ENCODE measurements at regions not wholly inside any gene's neighbourhood (a gene's known extent, or its start where the extent isn't known, plus 50 kb on each side); places are given as distances from the start of the nearest gene placed in this dataset.
"Not testable (repeated sequence)": the region's sequence is repeated elsewhere in the genome, so short reads cannot be mapped to it uniquely, and the experiment has no call there.

DNA sequence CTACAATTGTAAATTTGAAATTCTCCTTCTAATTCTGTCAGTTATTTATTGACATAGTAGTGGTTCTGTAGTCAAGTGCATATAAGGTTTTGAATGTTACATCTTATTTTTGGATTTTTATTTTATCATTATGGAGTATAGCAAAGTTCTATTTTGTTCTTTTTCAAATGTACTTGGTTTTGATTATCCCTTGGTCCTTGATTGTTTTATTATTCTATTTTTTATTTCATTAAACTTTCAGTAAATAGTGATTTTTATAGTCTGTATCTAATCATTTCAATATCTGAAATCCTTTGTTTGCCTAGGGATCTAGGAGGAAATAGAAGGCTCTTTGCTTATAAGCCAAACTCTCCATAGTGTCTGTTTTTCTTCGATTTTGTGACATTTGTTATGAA, 87.8 kb downstream of the HFE start:
- DNase-seq: no peak

DNA sequence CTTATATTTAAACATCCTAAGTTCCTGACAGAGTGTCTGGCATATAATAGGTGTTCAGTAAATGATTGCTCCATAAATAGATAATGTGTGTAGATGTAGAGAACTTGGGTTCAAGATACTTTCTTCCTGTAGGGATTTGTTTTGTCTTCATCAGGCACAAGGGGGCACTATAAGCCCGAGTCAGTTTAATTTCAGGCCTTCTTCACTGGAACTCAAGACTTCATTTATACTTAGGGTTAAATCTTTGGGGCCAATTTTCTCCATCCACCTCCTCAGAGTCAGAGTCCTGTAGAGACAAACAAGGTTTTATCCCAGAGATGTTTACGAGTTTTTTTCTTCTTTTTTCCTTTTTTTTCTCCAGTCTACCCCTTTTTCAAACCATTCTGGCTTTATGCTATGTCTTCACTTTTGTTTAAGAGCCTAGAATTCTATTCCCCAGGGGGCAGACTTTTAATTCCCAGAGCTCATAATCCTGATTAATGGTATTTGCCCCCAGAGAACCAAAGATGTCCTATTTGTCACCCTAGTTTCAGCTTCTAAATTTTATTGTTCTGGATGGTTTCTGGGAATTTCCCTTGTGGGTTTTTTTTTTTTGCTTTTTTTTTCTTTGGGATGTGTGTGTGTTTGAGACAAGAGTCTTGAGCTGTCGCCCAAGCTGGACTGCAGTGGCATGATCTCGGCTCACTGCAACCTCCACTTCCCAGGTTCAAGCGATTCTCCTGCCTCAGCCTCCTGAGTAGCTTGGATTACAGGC, 88.4 kb downstream of the HFE start:
- no peak for DNase-seq

DNA sequence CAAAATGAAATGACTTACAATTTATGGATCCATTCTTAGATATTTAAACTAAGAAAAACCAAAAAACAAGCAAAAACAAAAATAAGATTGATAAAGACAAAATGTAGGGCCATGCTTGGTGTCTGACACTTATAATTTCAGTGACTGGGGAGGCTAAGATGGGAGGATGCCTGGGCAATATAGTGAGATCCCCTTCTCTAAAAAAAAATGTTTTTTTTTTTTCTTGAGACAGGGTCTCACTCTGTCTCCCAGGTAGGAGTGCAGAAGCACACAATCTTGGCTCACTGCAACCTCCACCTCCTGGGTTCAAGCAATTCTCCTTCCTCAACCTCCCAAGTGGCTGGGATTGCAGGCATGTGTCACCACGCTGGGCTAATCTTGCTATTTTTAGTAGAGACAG, 92.4 kb downstream of the HFE start:
- no peak for DNase-seq

DNA sequence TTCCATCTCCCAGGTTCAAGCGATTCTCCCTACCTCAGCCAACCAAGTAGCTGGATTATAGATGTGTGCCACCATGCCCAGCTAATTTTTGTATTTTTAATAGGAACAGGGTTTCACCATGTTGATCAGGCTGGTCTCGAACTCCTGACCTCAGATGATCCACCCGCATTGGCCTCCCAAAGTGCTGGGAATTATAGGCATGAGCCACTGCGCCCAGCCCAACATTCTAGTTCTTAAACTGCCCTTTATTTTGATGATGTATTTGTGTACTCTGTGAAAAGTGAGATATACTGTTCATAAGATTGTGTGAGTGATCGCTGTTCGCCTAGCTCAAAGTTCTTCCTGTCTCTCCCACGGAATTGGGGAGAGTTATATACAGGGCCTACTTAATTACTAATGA, 93.1 kb downstream of the HFE start:
- no peak for DNase-seq

DNA sequence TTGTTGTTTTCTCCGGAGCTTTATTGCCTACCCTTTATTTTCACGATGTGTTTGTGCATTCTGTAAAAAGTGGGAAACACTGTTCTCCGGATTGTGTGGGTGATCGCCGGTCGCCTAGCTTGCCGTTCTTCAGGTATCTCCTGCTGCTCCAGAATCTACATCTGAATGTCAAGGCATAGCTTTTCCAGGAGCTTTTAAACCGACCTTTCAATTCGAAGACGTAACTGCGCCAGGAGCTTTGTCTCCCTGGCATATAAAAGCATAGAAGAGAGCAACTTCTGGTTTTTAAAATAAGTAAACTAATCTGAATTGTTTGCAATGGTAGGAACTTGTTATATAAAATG, 96.0 kb downstream of the HFE start:
- DNase-seq: no peak

DNA sequence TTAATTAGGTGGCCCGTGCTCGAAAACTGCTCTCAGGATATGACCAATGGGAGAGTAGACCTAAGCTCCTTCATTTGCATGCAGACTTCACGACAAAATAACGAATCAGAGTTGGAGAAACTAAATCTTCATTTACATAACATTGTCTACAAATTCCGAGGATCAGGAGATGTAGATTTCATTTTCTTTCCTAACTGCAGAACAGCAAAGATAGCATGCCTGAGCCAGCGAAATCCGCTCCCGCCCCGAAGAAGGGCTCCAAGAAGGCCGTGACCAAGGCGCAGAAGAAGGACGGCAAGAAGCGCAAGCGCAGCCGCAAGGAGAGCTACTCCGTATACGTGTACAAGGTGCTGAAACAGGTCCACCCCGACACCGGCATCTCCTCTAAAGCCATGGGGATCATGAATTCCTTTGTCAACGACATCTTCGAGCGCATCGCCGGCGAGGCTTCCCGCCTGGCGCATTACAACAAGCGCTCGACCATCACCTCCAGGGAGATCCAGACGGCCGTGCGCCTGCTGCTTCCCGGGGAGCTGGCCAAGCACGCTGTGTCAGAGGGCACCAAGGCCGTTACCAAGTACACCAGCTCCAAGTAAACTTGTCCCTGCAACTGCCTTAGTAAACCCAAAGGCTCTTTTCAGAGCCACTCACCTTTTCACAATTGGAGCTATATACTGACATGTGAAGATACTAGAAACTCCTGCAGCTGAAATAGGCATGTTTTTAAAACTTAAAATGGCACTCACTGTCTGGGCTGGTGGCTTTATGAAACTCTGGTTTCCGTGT, 96.5 kb downstream of the HFE start:
- DNase-seq: no peak

DNA sequence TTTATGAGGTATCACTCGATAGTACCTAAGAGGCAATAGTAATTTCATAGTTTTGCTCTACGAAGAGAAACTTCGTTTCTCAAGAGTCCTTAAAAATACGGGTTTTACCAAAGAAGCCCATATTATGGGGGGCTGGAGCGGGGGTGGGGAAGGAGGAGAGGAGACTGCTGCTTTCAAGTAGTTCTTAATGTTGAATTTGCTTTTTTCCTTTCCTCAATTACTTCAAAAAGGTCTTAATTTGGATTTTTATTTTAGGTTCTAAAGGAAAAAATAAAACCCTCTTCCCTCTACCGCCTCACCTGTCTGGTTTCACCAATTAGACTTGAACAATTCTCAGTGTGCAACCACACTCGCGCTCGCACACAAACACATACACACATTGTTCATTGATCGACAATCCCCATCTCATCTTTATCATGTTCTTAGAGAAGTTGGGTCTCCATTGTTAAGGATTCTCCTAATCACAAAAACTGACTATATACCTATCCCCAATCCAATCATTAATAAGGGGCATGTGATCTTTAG, 97.2 kb downstream of the HFE start:
- DNase-seq: no peak

DNA sequence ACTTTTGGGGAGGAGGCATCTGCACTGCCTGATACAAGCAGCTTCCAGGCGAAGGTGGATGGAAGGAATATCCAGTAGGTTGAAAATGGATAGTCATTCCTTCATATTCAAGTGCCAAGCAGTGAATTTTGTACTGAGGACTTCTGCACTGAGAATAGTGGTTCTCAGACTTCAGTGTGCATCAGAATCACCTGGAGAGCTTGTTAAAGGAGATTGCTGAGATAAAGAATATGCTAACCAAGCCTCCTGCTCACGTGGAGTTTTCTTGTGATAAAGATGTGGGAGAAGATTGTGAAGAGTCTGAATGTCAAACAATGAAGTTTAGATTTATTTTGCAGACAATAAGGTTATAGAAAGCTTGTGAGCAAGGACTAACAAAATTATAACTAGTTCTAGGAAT, 97.8 kb downstream of the HFE start:
- DNase-seq: no peak

DNA sequence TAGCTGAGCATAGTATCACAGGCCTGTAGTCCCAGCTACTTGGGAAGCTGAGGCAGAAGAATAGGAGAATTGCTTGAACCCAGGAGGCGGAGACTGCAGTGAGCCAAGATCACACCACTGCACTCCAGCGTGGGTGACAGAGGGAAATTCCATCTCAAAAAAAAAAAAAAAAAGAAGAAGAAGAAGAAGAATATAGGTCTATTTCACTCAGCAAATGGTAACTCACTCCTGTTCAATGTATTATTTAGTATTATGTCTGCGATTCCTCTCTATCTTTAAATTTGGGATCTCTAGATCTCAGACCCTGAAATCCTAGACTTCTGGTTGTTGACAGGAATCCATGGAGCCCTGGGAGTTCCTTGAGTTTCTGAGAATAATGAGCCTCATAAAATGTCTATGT, 98.6 kb downstream of the HFE start:
- DNase-seq: no peak

DNA sequence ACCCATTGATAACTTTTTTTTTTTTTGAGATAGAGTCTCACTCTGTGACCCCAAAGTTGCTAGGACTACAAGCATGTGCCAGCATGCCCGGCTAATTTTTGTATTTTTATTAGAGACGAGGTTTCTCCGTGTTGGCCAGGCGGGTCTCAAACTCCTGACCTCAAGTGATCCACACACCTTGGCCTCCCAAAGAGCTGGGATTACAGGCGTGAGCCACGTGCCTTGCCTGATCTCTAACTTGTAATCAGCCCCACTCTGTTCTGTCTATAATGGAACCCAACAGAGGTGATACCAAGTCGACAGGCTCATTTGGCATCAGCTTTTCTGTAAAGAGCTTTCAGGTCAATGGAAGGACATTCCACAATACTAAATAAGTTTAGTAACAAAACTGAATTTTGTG, 99.4 kb downstream of the HFE start:
- DNase-seq: no peak

DNA sequence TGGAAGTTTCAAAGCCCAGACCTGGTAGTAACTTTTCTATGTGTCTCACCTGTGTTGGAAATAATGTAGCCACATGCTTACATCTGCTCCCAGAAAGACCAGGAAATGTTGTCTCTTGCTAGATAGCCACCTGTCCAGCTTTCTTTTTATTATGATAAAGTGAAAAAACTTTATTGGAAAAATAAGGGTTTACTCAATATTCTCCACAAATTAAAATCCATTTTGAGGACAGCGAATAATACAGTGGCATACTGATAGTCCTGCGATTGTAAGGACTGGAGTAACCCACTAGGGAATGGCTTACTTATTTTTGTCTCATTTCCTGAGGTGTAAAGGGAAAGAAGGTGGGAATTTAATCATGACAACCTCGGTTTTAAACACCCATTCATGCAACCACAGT, 100.1 kb downstream of the HFE start:
- DNase-seq: no peak

DNA sequence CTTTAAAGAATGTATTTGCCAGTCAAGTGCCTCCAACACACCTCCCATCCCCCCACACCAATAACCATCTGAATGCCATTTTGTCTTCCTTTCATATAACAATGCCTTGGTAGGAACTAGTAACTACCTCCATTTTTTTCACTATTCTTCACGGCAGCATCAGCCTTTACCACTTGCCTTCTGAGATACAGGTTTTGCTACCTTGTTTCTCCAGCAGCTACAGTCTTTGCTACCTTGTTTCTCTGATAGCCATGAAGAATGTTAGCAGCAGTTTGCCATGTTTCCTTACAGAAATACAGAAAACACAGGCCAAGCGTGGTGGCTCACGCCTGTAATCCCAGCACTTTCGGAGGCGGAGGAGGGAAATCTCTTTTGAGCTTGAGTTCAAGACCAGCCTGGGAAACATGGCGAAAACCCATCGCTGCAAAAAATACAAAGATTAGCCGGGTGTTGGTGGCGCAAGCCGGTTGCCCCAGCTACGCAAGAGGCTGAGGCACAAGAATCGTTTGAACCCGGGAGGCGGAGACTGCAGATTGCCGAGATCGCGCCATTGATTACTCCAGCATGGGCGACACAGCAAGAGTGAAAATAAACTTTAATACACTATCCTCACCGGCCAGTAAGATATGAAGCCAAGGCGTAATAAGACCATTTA, 100.9 kb downstream of the HFE start:
- no peak for DNase-seq

DNA sequence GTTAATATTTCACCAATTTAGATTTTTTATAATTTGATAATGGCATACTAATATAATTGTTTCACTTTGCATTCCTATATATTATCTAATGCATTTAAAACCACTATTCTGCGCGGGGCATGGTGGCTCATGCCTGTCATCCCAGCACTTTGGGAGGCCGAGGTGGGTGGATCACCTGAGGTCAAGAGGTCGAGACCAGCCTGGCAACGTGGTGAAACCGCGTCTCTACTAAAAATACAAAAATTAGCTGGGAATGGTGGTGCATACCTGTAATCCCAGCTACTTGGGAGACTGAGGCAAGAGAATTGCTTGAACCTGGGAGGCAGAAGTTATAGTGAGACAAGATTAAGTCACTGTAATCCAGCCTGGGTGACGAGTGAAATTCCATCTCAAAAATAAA, 104.3 kb downstream of the HFE start:
- DNase-seq: not testable (repeated sequence)

DNA sequence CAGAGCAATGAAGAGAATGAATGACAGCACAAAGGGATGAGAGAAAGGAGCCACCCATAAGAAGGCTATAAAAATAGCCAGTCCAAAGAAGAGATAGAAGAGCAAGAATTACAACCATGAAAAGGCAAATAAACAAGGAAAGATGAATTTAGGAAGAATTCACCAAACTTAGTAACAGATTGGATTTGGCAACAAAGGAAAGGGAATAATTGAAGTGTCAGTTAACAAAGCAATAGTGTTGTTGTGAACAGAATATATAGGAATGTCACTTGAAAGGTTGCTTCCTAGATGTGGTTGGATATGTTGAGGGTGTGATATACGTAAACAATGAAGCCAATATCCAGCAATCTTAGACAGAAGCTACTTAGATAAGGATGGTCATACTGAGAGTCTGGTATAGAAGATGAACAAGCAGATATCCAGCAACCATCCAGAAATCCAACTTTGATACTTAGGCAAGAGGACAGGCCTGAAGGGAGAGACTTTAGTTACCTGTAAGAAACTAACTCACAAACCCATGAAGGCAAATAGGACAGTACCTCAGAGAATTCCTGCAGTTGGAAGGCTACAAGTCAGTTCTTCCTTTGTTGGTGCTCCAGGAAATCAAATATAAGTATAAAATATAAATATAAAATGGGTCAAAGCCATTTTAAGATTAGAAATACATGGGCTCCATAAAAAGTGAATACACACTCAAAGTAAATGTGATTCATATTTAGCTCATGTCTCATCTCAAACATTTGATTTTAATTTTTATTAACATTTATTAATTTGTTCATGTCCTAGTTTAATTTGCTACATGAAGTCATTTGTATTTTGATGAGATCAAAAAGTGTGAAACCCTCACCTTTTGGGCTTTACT, 106.5 kb downstream of the HFE start:
- DNase-seq: no peak

DNA sequence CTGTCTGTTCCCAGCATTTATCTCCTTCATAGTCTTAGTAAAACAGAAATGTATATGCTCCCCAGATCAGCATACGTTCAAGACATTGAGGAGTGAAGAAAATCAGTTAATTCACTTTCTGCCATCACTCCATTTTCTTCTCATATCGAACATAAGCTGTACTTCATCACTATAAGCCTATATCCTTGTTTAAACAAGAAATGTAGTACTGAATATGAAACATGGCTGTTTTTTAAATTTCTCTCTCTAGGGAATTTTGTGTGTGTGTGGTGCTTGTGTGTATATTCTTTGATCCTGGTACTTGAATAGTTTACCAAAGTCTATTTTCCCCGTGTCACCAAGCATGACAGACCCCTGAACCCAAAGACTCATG, 107.1 kb downstream of the HFE start:
- no peak for DNase-seq

DNA sequence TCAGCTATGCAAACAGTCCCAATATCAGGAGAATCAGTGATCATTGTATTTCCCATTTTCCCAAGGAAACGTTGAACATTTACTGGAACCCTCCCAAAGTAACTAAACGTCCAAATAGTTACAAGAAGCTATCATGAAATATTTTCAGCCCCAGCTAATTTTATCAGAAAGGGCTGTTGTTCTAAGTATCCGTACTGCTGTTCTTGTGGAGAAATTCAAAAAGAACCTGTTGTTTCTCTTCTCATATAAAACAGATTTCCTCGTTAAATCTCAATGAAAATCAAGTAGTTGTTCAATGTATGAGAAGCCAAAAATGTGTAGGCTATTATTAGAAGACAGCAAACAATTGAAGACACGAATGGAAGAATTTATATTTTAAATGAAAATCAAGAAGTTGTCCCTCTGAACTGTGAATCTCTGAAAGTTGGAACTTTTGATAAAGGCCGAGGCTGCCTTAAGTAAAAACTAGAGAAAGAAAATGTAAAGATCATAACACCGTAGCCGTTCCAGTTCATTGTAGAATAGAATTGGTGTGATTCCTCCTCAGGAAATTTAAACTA, 107.7 kb downstream of the HFE start:
- no peak for DNase-seq

DNA sequence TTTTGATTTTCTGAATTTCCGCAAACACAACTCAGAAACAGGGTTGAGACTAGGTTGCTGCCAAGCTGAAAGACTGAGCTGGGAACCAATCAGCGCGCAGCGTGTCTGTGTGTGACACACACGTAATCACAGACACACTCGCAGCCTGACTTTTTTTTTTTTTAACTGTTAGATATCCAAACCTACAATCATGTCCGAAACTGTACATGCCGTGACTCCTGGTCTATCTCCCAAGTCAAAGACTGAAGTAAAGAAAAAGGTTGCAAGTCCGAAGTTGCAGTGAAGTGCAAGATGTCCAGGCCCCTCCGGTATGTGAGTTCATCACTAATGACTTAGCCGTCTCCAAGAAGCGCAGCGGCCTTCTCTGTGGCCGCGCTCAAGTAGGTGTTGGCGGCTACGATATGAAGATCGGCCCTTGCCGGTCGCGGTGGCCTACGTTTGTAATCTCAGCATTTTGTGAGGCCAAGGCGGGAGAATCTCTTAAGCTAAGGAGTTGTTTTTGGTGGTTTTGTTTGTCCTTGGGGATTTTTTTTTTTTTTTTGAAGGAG, 108.2 kb downstream of the HFE start:
- peak; percentile 82 for DNase-seq

DNA sequence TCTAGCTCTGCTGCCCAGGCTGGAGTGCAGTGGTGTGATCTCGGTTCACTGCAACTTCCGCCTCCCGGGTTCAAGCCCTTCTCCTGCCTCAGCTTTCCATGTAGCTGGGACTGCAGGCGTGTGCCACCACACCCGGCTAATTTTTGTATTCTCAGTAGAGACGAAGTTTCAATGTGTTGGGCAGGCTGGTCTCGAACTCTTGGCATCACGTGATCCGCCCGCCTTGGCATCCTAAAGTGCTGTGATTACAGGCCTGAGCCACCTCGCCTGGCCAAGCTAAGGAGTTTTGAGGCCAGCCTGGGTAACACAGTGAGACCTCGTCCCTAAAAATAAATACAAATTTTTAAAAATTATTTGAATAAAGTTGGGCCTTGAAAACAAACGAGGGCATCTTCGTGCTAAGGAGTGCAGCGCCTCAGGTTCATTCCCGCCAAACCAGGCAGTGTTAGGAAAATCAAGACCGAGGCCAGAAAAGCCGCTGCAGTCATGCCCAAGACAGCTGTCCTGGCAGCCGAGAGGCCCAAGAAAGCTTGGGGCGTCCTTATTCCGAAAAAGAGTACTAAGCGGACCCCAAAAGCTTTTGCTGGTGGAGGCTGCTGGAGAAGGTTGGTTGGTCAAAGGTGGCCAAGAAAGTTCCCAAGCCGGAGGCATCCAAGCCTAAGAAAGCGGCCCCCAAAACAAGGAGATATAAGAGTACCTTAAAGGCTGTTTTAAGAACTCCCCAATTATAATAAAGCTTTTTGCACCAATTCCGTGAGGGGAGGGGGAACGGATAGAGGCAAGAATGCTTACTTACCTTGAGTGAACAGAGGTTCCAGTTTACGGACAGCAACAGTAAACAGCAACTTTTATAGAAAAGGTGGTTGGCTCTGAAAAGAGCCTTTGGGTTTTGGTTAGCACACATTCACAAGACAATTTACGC, 109.0 kb downstream of the HFE start:
- peak; percentile 57 for DNase-seq

DNA sequence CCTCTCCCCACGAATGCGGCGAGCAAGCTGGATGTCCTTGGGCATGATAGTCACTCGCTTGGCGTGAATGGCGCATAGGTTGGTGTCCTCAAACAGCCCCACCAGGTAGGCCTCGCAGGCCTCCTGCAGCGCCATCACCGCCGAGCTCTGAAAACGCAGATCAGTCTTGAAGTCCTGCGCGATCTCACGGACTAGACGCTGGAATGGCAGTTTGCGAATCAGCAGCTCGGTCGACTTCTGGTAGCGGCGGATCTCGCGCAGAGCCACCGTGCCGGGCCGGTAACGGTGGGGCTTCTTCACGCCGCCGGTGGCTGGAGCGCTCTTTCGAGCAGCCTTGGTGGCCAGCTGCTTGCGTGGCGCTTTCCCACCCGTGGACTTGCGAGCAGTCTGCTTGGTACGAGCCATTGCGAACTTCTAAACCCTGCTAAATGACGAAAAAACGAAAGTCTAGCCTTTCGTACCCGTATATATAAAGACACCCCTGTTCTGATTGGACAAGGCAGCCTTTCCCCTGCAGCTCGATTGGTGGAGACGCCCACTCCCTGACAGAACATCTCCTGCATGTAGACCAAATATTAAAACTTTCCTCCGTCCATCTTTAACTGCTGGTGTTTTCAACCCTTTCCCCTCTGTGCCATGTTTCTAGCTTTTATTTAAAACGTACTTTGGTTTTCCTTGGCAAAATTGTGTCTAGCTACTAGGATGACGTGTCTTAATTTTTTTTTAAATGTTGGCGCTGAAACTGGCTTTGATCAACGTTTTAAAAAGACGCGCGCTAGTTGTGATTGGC, 109.8 kb downstream of the HFE start:
- DNase-seq: peak; percentile 80

DNA sequence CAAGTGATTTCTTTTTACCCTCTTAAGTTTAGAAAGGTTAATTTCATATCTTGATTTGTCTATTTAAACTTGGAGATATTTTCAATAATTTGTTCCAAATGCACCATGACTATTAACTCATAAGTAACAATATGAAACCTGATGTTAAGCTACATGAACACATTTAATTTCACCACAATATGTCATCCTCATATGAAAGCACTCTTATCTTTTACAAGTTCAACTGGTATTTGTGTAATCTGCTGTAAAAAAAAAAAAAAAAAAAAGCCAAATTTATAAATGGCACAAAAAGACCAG, 110.4 kb downstream of the HFE start:
- DNase-seq: no peak

All from NK-92 treated with Interleukin-12 subunit alpha and Interleukin-12 subunit beta, amount 100 ng/mL, for 24 hours (cell line).